ENCODE measurements at regions not wholly inside any gene's neighbourhood (a gene's known extent, or its start where the extent isn't known, plus 50 kb on each side); places are given as distances from the start of the nearest gene placed in this dataset.

- TF ChIP-seq ZBTB43 (CRISPR knock-in tag; IDR thresholded peaks at IDR 0.05): no peak
- TF ChIP-seq, protein P1, sequence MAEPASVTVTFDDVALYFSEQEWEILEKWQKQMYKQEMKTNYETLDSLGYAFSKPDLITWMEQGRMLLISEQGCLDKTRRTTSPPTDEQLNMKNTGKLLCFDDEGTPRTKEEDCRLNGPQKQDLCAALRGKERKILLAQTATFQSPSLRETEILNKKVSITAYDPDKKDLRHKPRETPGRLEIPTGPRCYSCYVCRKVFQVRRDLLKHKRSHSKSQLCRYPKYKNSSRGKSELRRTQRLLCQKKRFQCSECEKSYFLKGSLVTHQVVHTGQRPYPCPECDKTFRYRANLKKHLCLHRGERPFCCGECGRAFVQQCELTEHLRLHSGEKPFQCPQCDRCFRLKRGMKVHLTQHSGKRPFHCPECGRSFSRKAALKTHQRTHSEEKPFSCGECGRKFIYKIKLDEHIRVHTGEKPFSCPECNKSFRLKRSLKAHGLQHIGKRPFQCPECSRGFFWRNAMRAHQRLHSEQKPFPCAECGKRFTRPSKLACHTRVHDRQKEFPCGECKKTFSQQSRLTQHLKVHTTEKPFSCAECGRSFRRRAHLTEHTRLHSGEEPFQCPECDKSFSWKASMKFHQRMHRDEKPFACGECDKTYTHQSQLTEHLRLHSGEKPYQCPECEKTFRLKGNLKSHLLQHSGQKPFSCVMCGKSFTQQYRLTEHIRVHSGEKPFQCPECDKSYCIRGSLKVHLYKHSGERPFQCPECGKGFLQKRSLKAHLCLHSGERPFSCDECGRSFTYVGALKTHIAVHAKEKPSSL (CRISPR knock-in tag; conservative IDR thresholded peaks at IDR 0.05): no peak
- TF ChIP-seq SP1 (CRISPR knock-in tag; conservative IDR thresholded peaks at IDR 0.05): no peak
- TF ChIP-seq, protein P2, sequence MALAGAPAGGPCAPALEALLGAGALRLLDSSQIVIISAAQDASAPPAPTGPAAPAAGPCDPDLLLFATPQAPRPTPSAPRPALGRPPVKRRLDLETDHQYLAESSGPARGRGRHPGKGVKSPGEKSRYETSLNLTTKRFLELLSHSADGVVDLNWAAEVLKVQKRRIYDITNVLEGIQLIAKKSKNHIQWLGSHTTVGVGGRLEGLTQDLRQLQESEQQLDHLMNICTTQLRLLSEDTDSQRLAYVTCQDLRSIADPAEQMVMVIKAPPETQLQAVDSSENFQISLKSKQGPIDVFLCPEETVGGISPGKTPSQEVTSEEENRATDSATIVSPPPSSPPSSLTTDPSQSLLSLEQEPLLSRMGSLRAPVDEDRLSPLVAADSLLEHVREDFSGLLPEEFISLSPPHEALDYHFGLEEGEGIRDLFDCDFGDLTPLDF (CRISPR knock-in tag; IDR thresholded peaks at IDR 0.05): no peak
- no peak for TF ChIP-seq RORB (CRISPR knock-in tag; IDR thresholded peaks at IDR 0.05)
- no peak for TF ChIP-seq ESRRA (CRISPR knock-in tag; IDR thresholded peaks at IDR 0.05; ENCODE audit: borderline replicate concordance)
- TF ChIP-seq, protein P3, sequence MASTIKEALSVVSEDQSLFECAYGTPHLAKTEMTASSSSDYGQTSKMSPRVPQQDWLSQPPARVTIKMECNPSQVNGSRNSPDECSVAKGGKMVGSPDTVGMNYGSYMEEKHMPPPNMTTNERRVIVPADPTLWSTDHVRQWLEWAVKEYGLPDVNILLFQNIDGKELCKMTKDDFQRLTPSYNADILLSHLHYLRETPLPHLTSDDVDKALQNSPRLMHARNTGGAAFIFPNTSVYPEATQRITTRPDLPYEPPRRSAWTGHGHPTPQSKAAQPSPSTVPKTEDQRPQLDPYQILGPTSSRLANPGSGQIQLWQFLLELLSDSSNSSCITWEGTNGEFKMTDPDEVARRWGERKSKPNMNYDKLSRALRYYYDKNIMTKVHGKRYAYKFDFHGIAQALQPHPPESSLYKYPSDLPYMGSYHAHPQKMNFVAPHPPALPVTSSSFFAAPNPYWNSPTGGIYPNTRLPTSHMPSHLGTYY (CRISPR knock-in tag; IDR thresholded peaks at IDR 0.05): no peak
- no peak for TF ChIP-seq ETV6 (CRISPR knock-in tag; IDR thresholded peaks at IDR 0.05)
Measured at GRCh38 chr3:18190646-18191045, 234.5 kb downstream of the SATB1 start (continued).

DNA sequence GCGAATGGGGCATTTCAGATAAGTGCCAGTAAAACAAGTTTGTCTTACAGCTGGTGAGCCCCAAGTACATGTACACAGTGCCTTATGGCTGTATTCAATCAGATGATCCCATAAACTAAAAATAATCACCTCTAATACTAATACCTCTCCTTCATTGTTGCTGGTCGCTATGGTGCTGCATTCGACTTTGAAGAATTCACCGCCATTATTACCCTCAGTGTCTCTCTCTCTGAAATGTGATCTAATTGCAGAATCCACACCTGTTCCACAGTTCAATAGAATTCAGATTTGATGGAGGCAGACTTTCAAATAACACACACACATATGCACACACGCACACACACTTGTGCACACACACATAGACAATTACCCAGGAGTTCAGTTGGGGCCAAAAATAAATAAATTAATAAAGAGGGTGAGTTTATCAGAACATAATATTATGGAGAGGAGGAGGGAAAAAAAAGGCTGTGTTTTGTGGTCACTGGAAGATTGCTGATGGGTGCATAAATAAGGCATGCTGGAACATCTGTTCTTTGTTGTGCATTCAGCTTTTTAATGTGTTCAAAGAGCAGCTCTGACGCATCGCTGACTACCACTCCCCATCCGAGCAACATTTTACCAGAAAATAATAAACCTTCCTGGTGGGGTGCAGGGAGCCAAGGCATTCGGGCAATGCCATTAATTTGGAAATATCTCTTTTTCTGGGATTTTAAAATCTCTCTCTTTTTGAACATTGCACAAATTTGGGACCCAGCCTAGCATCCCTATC, 235.7 kb downstream of the SATB1 start:
- peaks cover 2% of the 10 kb centered on the region; the same call in 1 of the 2 replicates for H3K9me3 Mint-ChIP-seq
- no peak for ATAC-seq
- H3K4me3 Mint-ChIP-seq: no peak overlapping the region
- DNase-seq (ENCODE audit: low spot score): no peak
- H3K27ac Mint-ChIP-seq: no peak overlapping the region
- ChIA-PET POLR2A (no interaction called here), CTCF (interaction anchor here (0.6 kb wide), 1 partner anchor 200 kb away, joined by 3 read pairs; no protein-coding TSS in a partner anchor)
- no peaks in the 10 kb centered on the region; the same call in 1 of the 2 replicates for H3K4me1 Mint-ChIP-seq
- peaks cover under 1% of the 10 kb centered on the region for H3K36me3 Mint-ChIP-seq
- no peaks in the 10 kb centered on the region for H3K27me3 Mint-ChIP-seq (ENCODE audit: low read depth)
- TF ChIP-seq, protein P3 (CRISPR knock-in tag; IDR thresholded peaks at IDR 0.05): no peak
- TF ChIP-seq, protein P4, sequence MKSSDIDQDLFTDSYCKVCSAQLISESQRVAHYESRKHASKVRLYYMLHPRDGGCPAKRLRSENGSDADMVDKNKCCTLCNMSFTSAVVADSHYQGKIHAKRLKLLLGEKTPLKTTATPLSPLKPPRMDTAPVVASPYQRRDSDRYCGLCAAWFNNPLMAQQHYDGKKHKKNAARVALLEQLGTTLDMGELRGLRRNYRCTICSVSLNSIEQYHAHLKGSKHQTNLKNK (CRISPR knock-in tag; IDR thresholded peaks at IDR 0.05): no peak
- TF ChIP-seq, protein P5, sequence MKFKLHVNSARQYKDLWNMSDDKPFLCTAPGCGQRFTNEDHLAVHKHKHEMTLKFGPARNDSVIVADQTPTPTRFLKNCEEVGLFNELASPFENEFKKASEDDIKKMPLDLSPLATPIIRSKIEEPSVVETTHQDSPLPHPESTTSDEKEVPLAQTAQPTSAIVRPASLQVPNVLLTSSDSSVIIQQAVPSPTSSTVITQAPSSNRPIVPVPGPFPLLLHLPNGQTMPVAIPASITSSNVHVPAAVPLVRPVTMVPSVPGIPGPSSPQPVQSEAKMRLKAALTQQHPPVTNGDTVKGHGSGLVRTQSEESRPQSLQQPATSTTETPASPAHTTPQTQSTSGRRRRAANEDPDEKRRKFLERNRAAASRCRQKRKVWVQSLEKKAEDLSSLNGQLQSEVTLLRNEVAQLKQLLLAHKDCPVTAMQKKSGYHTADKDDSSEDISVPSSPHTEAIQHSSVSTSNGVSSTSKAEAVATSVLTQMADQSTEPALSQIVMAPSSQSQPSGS (CRISPR knock-in tag; IDR thresholded peaks at IDR 0.05; ENCODE audit: borderline replicate concordance, low read depth): no peak
- TF ChIP-seq, protein P6, sequence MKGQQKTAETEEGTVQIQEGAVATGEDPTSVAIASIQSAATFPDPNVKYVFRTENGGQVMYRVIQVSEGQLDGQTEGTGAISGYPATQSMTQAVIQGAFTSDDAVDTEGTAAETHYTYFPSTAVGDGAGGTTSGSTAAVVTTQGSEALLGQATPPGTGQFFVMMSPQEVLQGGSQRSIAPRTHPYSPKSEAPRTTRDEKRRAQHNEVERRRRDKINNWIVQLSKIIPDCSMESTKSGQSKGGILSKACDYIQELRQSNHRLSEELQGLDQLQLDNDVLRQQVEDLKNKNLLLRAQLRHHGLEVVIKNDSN (CRISPR knock-in tag; IDR thresholded peaks at IDR 0.05): no peak
- TF ChIP-seq SOX15 (CRISPR knock-in tag; IDR thresholded peaks at IDR 0.05) (no peak), TEAD1 (CRISPR knock-in tag; IDR thresholded peaks at IDR 0.05) (no peak), ATF1 (CRISPR knock-in tag; IDR thresholded peaks at IDR 0.05) (no peak), NFE2L1 (CRISPR knock-in tag; IDR thresholded peaks at IDR 0.05) (no peak), CTCF (IDR thresholded peaks at IDR 0.05) (no peak), KAT7 (CRISPR knock-in tag; IDR thresholded peaks at IDR 0.05; ENCODE audit: borderline replicate concordance) (no peak)
- TF ChIP-seq, protein P7, sequence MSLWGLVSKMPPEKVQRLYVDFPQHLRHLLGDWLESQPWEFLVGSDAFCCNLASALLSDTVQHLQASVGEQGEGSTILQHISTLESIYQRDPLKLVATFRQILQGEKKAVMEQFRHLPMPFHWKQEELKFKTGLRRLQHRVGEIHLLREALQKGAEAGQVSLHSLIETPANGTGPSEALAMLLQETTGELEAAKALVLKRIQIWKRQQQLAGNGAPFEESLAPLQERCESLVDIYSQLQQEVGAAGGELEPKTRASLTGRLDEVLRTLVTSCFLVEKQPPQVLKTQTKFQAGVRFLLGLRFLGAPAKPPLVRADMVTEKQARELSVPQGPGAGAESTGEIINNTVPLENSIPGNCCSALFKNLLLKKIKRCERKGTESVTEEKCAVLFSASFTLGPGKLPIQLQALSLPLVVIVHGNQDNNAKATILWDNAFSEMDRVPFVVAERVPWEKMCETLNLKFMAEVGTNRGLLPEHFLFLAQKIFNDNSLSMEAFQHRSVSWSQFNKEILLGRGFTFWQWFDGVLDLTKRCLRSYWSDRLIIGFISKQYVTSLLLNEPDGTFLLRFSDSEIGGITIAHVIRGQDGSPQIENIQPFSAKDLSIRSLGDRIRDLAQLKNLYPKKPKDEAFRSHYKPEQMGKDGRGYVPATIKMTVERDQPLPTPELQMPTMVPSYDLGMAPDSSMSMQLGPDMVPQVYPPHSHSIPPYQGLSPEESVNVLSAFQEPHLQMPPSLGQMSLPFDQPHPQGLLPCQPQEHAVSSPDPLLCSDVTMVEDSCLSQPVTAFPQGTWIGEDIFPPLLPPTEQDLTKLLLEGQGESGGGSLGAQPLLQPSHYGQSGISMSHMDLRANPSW (CRISPR knock-in tag; conservative IDR thresholded peaks at IDR 0.05; ENCODE audit: low read depth): no peak

Measured in WTC11 (cell line).